HG03378 (cell line): ENCODE measurements at regions not wholly inside any gene's neighbourhood (a gene's known extent, or its start where the extent isn't known, plus 50 kb on each side); places are given as distances from the start of the nearest gene placed in this dataset.

ENCODE experiments used
- ATAC-seq: cut with Tn5 transposase; IDR thresholded peaks from one replicate; pipeline ENCODE4 v1.9.1; 2021; ENCODE audit warnings: mild to moderate bottlenecking, moderate library complexity; ENCODE audit not compliant: unreplicated experiment

- no peak for ATAC-seq
Measured at GRCh38 chr17:12287953-12288352, 267.3 kb downstream of the MAP2K4 start.

- ATAC-seq: no peak
Measured at GRCh38 chr17:12290207-12290606, 269.5 kb downstream of the MAP2K4 start.

GRCh38 chr17:12296209-12296625 lies 275.5 kb downstream of the MAP2K4 start:
- ATAC-seq: no peak

GRCh38 chr17:12301551-12301950 lies 280.9 kb downstream of the MAP2K4 start:
- no peak for ATAC-seq

- no peak for ATAC-seq
Measured at GRCh38 chr17:12302711-12303110, 282.0 kb downstream of the MAP2K4 start.

- ATAC-seq: no peak
Measured at GRCh38 chr17:12310811-12311210, 290.1 kb downstream of the MAP2K4 start.

GRCh38 chr17:12312692-12313091 lies 292.0 kb downstream of the MAP2K4 start:
- no peak for ATAC-seq

GRCh38 chr17:12313786-12314185 lies 293.1 kb downstream of the MAP2K4 start:
- no peak for ATAC-seq

- no peak for ATAC-seq
Measured at GRCh38 chr17:12316021-12316420, 295.3 kb downstream of the MAP2K4 start.

- ATAC-seq: no peak
Measured at GRCh38 chr17:12318571-12319266, 298.0 kb downstream of the MAP2K4 start.

GRCh38 chr17:12320286-12320685 lies 299.6 kb downstream of the MAP2K4 start:
- no peak for ATAC-seq

GRCh38 chr17:12328204-12328603 lies 307.5 kb downstream of the MAP2K4 start:
- ATAC-seq: no peak

GRCh38 chr17:12330456-12330855 lies 309.8 kb downstream of the MAP2K4 start:
- ATAC-seq: no peak

- ATAC-seq: no peak
Measured at GRCh38 chr17:12341328-12341727, 320.7 kb downstream of the MAP2K4 start.

- no peak for ATAC-seq
Measured at GRCh38 chr17:12342161-12342560, 321.5 kb downstream of the MAP2K4 start.

- ATAC-seq: no peak
Measured at GRCh38 chr17:12342609-12343435, 322.1 kb downstream of the MAP2K4 start.

- ATAC-seq: no peak
Measured at GRCh38 chr17:12348476-12348875, 317.2 kb upstream of the MYOCD start.

GRCh38 chr17:12349297-12349696 lies 316.4 kb upstream of the MYOCD start:
- no peak for ATAC-seq

- ATAC-seq: no peak
Measured at GRCh38 chr17:12352127-12352526, 313.6 kb upstream of the MYOCD start.

- no peak for ATAC-seq
Measured at GRCh38 chr17:12357600-12357999, 308.1 kb upstream of the MYOCD start.

GRCh38 chr17:12358477-12358876 lies 307.2 kb upstream of the MYOCD start:
- ATAC-seq: no peak

GRCh38 chr17:12362853-12363455 lies 302.7 kb upstream of the MYOCD start:
- ATAC-seq: no peak
